Stimulated activated CD4-positive, alpha-beta T cell treated with anti-CD3 and anti-CD28 coated beads, Interleukin-12 subunit alpha, Interleukin-12 subunit beta, amount 100 ng/mL, for 4 hours (primary cell): ENCODE measurements at regions not wholly inside any gene's neighbourhood (a gene's known extent, or its start where the extent isn't known, plus 50 kb on each side); places are given as distances from the start of the nearest gene placed in this dataset.

Experiments
- DNase-seq: peaks from one replicate; pipeline ENCODE4 v3.0.0-alpha.2; 2020

GRCh38 chr16:7090628-7091115 lies 242.0 kb upstream of the RBFOX1 start:
- no peak for DNase-seq

DNA sequence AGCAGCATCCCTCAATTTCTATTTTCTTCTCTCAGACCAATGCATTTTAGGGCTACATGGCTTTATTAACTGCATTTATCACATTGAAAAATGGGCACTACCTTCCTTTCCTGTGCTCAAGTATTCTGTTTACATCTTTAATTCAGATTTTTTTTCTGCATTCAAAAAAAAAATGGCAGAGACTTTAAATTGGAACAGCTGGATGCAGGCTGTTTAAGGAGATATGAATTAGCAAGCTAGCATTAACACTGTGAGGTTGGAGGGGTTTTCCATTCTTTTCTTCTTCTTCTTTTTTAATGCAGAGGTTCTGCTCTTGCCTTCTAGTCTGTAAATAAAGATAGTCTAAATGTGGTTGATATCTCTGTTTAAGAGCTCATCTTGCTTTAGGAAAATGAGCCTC lies 242.9 kb upstream of the RBFOX1 start:
- no peak for DNase-seq

DNA sequence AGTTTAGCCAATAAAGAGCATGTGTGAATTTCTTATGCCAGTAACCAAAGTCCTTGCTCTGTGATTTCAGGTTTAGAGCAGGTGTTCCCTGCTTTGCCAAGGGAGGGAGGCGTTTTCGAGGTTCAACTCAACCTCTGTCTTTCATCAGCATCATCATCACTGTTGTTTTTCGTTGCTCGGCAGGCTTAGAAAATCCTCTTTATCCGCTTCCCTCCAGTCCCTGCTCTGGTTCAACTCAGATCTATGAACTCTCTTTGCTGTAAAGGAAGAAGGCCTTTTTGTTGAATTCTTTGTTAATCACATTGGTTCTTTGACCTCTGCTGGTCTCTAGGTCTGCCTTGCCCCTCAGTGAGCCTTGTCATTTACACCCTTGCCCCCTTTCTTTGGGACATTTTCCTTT lies 243.9 kb upstream of the RBFOX1 start:
- DNase-seq, result no peak

DNA sequence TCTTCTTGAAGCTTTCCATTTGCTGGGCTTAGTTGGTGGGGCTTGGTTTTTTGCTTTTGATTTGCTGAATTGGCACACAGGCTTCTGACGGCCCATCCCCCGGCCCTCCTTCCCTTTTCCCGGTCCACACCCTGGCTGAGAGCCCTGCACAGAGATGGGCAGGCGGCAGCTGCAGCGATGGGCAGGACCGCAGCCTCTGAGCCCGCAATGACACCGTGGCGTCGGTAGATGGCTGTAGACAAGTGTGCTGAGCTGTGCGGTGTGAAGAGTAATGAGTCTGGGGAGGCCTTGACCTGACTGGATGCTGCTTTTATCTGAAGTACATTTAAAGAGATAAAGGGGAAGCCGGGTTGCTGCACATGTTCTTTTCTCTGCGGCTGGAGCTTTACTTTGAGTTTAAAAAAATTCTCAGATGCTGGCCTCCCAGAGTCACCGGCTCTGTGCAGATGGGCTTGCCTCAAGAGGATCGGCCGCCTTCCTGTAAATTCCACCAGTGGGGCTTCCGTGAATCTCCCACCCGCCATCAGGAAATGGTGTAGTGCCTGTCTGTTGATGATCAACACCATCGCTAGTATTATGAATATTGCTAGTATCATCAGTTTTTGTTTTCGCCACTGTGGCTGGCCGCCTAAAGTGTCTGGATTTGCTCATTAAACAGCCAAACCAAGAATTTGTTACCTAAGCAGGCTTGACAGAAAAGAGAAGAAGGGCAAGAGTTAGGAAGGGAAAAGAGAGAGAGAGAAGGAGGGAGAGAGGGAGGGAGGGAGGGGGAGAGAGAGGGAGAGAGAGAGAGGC lies 245.6 kb upstream of the RBFOX1 start:
- no peak for DNase-seq

GRCh38 chr16:7085776-7086175 lies 246.9 kb upstream of the RBFOX1 start:
- no peak for DNase-seq

GRCh38 chr16:7083096-7083495 lies 249.5 kb upstream of the RBFOX1 start:
- no peak for DNase-seq

DNA sequence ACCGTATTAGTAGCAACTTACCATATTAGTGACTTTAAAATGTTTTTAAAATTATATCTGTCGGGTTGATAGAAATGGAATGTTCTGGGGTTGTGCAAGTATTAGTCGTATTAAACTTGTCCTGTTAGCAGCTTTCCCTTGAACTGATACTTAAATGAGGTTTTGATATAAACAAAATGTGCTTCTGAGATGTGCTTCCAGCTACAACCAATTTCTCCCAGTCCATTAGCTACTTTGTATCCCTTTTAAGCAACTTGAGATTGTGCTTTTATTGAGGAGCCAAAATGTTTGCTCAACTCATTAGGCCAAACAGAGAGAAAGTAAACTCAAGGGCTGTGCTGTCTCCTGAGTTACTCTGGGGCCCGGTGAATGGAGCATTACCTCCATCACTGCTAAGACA lies 255.0 kb upstream of the RBFOX1 start:
- DNase-seq, result no peak

DNA sequence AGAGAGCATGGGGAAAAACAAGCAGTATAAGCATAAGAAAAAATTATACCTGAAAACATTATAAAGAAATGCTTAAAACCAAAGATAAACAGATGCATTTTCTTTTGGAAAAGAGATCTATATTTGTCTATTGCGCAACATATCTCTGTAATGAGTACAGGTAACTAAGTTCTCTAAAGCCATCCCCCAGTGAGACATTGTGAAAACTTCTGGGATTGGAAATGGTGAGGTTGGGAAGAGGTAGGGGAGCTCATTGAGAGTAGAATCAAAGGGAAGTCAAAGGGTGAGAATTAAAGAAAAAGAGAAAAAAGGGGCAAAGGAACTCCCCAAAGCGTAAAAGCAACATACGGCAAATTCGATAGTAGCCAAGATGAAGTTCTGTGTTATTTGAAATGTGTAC lies 257.9 kb upstream of the RBFOX1 start:
- DNase-seq, result no peak

GRCh38 chr16:7057458-7057857 lies 275.2 kb upstream of the RBFOX1 start:
- no peak for DNase-seq

- DNase-seq, result no peak
Measured at GRCh38 chr16:7055443-7055842, 277.2 kb upstream of the RBFOX1 start.

GRCh38 chr16:7051591-7052349 lies 280.9 kb upstream of the RBFOX1 start:
- DNase-seq, result no peak

DNA sequence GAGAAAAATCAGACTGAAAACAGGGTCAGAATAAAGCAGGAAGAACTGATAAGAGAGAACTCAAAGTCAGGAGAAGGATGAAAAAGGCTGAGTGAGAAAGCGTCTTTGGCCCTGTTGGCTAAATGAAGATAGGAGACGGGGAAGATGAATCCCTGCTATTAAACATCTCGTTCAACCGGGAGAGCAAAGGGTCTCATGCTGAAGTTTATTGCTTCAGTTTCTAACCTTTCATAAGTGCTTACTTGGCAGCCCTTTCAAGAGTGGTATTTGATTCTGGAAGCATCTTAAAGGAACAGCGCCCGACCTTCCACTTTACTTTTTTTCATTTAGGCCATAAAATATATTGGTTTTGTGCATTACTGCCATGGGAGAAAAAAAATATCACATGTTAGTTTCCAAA lies 288.3 kb upstream of the RBFOX1 start:
- no peak for DNase-seq

DNA sequence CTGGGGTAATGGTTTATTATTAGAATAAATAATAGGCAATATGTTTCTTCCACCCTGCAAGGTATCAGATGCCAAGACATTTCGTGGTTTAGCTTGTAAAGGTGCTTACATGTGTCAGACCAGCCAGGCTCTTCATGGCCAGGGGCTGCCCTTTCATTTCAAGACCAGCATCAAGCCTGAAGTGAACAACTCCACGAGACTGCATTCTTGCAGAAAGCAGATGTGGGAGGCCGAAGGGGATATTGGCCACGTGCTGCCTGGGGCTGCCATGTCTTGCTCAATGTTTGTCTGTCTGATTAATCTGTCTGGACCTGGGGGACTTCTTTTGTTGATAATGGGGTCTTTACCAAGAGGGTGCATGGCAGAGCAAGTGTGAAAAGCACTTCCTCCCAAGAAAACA lies 294.2 kb upstream of the RBFOX1 start:
- DNase-seq, result no peak

- no peak for DNase-seq
Measured at GRCh38 chr16:7037495-7037894, 295.1 kb upstream of the RBFOX1 start.

- DNase-seq, result no peak
Measured at GRCh38 chr16:7031031-7031430, 301.6 kb upstream of the RBFOX1 start.

DNA sequence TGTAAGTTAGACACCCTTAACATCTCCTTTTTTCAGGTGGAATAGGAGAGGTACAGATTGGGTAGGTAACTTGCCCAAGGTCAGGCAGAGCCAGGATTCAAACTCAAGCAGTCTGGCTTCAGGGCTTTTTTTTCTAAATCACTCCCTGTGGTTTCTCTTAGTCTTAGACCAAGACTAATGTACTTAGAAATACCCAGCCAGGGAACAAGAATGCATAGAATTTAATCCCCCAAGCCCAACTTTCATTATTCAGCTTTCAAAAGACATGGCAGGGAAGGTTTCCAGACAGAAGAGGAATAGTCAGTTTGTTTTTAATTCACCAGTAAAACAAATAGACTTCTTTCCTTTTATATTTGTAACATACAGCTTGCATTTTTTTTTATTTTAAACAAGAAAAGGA lies 305.2 kb upstream of the RBFOX1 start:
- DNase-seq, result no peak

DNA sequence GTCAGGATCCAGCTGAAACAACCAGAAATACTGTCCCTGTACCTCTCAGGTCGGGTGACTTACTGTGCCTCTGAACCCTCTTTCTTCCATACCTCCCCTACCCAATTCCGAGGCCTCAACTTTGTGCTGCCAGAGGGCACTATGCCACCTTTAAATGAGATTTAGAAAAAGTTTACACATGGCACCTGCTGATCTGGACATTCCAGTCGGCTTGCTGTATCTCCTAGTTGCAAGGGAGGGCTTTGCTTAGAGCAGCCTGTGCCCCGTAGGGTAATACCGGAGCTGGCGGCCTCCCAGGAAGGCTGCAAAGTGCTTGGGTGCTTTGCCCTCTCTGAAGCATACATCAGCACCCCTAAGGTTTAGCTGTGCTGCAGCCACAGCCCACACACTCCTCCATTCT lies 306.0 kb upstream of the RBFOX1 start:
- DNase-seq, result no peak

DNA sequence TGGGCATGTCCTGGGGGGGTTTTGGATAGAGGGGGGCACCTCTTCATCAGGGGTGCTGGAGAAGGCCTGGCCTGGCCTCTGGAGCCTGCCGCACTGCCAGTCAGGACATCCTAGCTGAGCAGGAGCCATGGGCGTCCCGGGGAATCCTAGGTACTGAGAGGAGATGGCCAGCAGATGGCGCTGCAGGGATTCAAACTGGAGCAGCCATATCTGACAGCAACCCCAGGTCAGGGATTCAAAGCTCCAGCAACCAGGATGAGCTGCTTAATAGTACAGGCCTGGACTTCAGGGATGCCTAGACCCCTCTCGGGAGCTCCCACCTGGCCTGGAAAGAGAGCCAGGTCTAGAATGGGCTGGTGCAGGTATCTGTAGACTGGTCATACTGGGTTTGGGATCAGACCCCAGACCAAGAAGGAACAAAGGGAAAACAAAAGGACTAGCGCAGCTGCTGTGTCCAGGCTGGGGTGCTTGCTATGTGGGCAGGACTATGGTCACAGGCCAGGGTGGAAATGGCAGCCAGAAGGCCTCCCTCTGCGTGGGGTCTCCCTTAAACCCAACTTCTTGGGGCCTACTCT lies 306.9 kb upstream of the RBFOX1 start:
- DNase-seq, result peak; percentile 0

GRCh38 chr16:7021653-7022275 lies 310.9 kb upstream of the RBFOX1 start:
- no peak for DNase-seq

- DNase-seq, result no peak
Measured at GRCh38 chr16:7017006-7017662, 315.5 kb upstream of the RBFOX1 start.

GRCh38 chr16:7014756-7015155 lies 317.9 kb upstream of the RBFOX1 start:
- DNase-seq, result no peak

GRCh38 chr16:7013990-7014389 lies 318.7 kb upstream of the RBFOX1 start:
- DNase-seq, result no peak

DNA sequence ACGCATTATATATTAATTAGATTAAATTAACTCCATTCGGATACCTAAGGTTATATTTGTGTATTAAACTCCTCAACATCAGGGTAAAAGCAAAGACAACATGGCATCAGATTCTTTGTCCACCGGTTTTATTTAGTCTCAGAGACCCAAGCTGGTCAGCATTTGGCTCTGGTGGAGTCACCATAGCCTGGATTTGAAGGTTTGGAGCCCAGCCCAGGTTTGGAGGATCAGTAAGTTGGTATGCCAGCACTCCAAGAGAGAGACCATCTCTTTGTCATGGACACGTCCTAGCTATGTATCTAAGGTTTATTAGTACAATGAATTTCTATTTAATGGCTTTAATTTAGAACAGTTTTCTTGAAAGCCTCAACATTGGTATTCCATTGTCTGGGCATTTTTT lies 328.4 kb upstream of the RBFOX1 start:
- DNase-seq, result no peak
